HCEC 1CT (cell line): ENCODE measurements at regions not wholly inside any gene's neighbourhood (a gene's known extent, or its start where the extent isn't known, plus 50 kb on each side); places are given as distances from the start of the nearest gene placed in this dataset.

Experiments used
- DNase-seq: peaks from one replicate; pipeline ENCODE4 v3.0.0-alpha.2; 2017

- DNase-seq = peak; percentile 9
Observed at GRCh38 chr15:98025237-98025636, 64.7 kb downstream of the ARRDC4 start.

DNA sequence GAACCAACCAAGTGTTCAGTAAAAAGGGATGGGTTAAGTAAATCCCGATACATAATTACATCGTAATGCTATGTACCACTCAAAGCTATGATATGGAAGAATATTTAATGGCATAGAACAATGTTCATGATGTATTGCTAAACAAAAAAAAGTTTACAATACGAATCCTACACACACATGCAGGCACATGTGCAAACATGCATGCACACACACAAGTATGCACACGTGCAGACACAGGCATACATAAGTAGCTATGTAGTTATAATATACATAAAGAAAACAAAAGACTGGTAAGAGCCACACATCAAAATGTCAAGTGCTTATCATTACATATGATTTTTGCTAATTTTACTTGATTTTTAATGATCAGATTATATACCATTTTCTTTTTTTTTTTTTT, 74.2 kb downstream of the ARRDC4 start:
- no peak for DNase-seq

GRCh38 chr15:98035134-98035533, 74.6 kb downstream of the ARRDC4 start:
- DNase-seq = no peak

GRCh38 chr15:98035577-98036010, 75.1 kb downstream of the ARRDC4 start:
- DNase-seq = no peak

DNA sequence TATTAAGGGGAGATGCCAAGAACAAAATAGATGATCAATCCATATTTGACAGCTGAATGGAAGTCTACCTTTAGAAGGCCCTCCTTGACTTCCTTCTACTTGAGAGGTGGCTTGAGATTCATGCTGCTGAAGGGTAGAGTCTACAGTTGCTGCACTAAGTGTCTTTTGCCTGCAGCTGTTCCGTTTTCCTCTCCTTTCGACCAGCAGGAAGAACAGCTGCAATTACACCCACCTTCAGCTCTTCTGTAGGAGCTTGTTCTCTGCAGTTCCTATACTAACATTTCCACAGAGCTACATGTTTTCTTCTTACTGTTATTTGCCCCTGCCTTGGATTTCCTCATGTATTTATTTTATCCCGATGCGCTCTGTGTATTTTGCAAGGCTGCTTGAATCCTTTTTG, 79.1 kb downstream of the ARRDC4 start:
- no peak for DNase-seq

DNA sequence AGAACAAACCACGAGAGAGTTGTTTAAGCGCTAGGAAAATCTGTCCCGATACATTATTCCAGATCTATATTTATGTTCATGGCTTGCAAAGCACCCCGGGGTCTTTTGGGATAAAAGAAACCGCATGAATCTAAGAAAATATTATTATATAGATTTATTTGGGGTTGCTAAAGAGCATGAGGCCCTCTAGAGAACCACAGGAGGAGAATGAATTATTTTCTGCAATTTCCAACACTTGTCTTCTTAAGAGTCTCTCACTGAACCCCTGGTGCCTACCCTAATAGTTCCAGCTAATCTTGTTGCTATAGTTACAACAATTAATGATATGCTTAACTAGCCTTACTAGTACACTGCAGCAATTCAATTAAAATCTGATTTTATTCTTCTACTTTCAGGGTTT, 79.6 kb downstream of the ARRDC4 start:
- DNase-seq = no peak

GRCh38 chr15:98043160-98044014, 82.9 kb downstream of the ARRDC4 start:
- DNase-seq = no peak

GRCh38 chr15:98051734-98052133, 91.2 kb downstream of the ARRDC4 start:
- DNase-seq = no peak

- no peak for DNase-seq
Observed at GRCh38 chr15:98057453-98057852, 97.0 kb downstream of the ARRDC4 start.

- no peak for DNase-seq
Observed at GRCh38 chr15:98062869-98063268, 102.4 kb downstream of the ARRDC4 start.

- DNase-seq = no peak
Observed at GRCh38 chr15:98063315-98063714, 102.8 kb downstream of the ARRDC4 start.

DNA sequence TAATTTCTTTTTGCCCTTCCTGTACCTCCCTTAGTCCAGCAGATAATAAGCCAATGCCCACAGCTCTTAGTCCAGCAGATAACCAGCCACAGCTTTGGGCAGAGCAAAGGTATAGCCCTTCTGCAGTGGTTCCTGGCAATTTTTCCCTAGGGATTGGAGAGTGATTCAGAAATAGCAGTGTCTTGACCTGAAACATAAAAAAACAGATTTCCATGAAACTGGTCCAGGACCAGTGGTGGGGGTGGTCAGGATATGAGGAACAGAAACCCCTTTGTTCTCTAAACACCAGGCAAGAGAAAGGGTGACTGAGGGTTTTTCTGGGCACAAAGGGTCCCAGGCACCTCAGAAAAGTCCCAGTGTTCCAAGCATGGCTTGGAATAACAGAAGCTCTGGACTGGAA, 103.4 kb downstream of the ARRDC4 start:
- DNase-seq = no peak

GRCh38 chr15:98067339-98067738, 106.8 kb downstream of the ARRDC4 start:
- DNase-seq = peak; percentile 7

GRCh38 chr15:98069256-98069655, 108.8 kb downstream of the ARRDC4 start:
- no peak for DNase-seq

DNA sequence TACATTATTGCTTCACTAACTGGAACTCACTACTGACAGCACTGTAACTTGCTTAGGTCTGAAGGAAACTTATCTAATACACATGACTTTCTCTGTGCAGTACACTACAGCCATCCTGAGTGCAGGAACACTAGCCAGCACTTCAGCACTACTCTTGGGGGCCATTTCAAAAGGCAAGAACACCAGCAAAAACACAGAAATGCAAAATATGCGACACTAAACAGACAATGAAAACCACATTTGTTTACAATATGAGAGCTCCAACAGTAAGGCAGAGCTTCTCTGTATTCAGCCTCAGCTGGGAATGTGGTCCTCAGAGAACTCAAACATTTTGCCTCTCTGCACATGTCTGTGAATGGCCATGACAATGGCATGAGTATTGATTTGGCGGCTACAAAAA, 109.6 kb downstream of the ARRDC4 start:
- no peak for DNase-seq

DNA sequence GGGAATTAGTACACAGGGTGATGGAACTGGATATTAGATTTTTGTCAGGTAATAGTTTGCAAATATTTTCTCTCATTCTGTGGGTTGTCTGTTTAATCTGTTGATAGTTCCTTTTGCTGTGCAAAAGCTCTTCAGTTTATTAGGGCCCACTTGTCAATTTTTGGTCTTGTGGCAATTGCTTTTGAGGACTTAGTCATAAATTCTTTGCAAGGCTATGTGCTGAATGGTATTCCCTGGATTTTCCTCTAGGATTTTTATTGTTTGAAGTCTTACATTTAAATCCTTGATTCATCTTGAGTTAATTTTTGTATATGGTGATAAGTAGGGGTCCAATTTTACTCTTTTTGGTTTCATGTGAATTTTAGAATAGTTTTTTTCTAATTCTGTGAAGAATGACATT, 111.3 kb downstream of the ARRDC4 start:
- DNase-seq = no peak

DNA sequence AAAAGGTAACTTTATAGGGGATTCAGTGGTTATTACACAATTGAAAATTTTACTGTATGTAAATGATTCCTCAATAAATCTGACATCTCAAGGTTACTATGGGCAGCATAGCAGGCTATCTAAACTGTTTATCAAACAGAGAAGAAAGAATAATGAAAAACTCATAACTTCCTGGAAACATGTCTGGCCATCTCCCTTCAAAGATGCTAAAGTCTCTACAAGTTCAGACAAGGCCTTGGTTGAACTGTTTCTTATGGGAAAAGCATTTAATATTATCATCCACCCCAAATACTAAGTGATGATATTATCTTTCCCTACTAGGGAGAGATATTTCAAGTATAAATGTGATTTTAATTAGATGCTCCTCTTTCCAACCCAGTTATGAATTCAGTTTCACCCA, 114.9 kb downstream of the ARRDC4 start:
- no peak for DNase-seq

GRCh38 chr15:98076021-98076816, 115.7 kb downstream of the ARRDC4 start:
- no peak for DNase-seq

DNA sequence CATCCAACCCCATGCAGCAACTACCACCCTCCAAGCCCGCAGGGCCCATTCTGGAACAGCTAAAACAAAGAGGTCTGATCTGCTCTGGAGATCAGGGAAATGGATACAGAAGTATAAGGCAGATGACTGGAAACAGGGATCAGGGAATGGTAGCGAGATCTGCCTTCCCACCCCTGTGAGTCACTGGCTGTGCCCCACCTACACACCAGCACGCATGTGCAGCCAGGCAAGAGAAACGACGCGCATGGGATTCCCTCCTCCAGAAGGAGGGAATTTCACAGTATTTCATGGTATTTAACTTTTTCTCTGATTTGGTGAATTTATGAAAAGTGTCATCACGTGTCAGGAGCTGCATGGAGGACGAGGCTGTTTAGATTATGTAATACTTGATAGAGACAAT, 116.7 kb downstream of the ARRDC4 start:
- no peak for DNase-seq

- no peak for DNase-seq
Observed at GRCh38 chr15:98080791-98081190, 120.3 kb downstream of the ARRDC4 start.

GRCh38 chr15:98083203-98083910, 122.9 kb downstream of the ARRDC4 start:
- no peak for DNase-seq

DNA sequence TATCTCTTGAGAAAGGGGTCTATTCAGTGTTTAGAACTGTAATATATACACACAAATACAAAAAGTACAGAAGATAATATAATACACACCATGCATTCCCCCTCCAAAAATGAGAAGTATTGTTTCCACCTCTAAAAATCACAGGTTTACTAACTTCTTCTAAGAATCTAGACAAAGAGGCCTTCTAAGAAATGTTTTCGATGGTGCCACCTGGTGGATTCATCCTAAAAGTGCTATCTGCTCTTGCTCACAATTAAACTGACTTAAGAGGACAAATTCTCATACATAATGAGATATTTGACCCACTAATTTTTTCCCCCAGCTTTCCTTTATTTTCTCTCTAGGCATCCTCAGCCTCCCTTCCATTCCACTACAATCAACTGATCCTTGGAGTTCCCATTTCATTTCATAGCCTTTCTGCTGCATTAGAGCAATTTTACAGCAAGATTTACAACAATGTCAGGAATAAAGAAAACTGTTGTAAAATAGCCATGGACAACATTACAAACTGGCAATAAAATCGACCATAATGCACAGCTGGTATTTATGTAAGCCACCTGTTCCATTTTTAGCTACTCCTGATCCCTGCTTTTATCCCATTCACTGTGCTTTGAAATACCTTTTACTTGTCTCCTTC, 124.6 kb downstream of the ARRDC4 start:
- peak; percentile 22 for DNase-seq
